Mucosa of descending colon (tissue), 3 donors: ENCODE measurements at regions not wholly inside any gene's neighbourhood (a gene's known extent, or its start where the extent isn't known, plus 50 kb on each side); places are given as distances from the start of the nearest gene placed in this dataset.
A peak's percentile ranks its signal among the peaks of the same experiment; 100 is the strongest.
"Not testable (repeated sequence)": the region's sequence is repeated elsewhere in the genome, so short reads cannot be mapped to it uniquely, and the experiment has no call there.

Experiments
- ATAC-seq: fragments of 200-7000 bp; cut with Tn5 transposase; one replicate; pipeline ENCODE4 v1.9.1; 2020; ENCODE audit warnings: mild to moderate bottlenecking, moderate library complexity
- DNase-seq, 3 donors: peaks; one replicate each; pipeline ENCODE4 v3.0.0-alpha.2; 2020
- H3K36me3 ChIP-seq: fragments of 200-600 bp; one replicate; pipeline ENCODE4 v1.8.0; 2021; ENCODE audit warnings: low read depth, mild to moderate bottlenecking
- H3K4me1 ChIP-seq: fragments of 200-600 bp; one replicate; pipeline ENCODE4 v1.8.0; 2021; ENCODE audit warnings: low read depth, mild to moderate bottlenecking
- H3K4me3 ChIP-seq: fragments of 200-600 bp; one replicate; pipeline ENCODE4 v1.8.0; 2021; ENCODE audit warnings: mild to moderate bottlenecking
- H3K9me3 ChIP-seq: fragments of 200-600 bp; one replicate; pipeline ENCODE4 v1.8.0; 2021; ENCODE audit warnings: mild to moderate bottlenecking
- CTCF ChIP-seq: fragments of 200-600 bp; IDR thresholded peaks from one replicate; pipeline ENCODE4 v1.8.0; 2022; ENCODE audit warnings: antibody characterized with exemption, mild to moderate bottlenecking
- intact Hi-C, 2 donors: fragments of 100-400 bp; cut with DNase I in 1 of 2; cut with micrococcal nuclease in 1 of 2; formaldehyde crosslinking; loops; one replicate each; pipeline versions ENCODE4 v1.11.0 to v1.11.1; 2022; cut with DNase I, micrococcal nuclease
- donor health status: DM: no; HTN: no; CAD: no; lungs with moderate emphysema.
- donor health status: DM: no; HTN: no; CAD: no.
- donor health status: DM: no; HTN: yes; CAD: no.

- intact Hi-C loops: no loop called here
- no peaks in the 10 kb centered on the region for H3K9me3 ChIP-seq
- H3K36me3 ChIP-seq: no peaks in the 10 kb centered on the region
- DNase-seq (no peak), ATAC-seq (no peak)
- no peak overlapping the region for H3K4me3 ChIP-seq
- H3K4me1 ChIP-seq: no peaks in the 10 kb centered on the region
- no peak for TF ChIP-seq CTCF
Observed at GRCh38 chr14:21861153-21861552, 187.5 kb upstream of the OR4E1 start.

GRCh38 chr14:21860172-21860571 is 186.6 kb upstream of the OR4E1 start:
- no peak for TF ChIP-seq CTCF
- ATAC-seq: no peak
- no peaks in the 10 kb centered on the region for H3K9me3 ChIP-seq
- no peak overlapping the region for H3K4me3 ChIP-seq
- H3K36me3 ChIP-seq: no peaks in the 10 kb centered on the region
- intact Hi-C loops: no loop called here
- no peaks in the 10 kb centered on the region for H3K4me1 ChIP-seq
- peak in 1 of 3 donors; percentile 25 for DNase-seq

- H3K4me1 ChIP-seq: no peaks in the 10 kb centered on the region
- intact Hi-C loops: no loop called here
- no peak for ATAC-seq
- no peaks in the 10 kb centered on the region for H3K36me3 ChIP-seq
- no peaks in the 10 kb centered on the region for H3K9me3 ChIP-seq
- H3K4me3 ChIP-seq: no peak overlapping the region
- DNase-seq: no peak
- TF ChIP-seq CTCF: no peak
Observed at GRCh38 chr14:21852775-21853174, 179.2 kb upstream of the OR4E1 start.

GRCh38 chr14:21852061-21852664 is 178.5 kb upstream of the OR4E1 start:
- intact Hi-C loops: no loop called here
- H3K4me1 ChIP-seq: no peaks in the 10 kb centered on the region
- peak; percentile 58 for TF ChIP-seq CTCF
- H3K9me3 ChIP-seq: no peaks in the 10 kb centered on the region
- no peaks in the 10 kb centered on the region for H3K36me3 ChIP-seq
- ATAC-seq: peak; percentile 71
- no peak overlapping the region for H3K4me3 ChIP-seq
- DNase-seq: peak in 2 of 3 donors; percentile 59 to 65

GRCh38 chr14:21846902-21847301 is 173.3 kb upstream of the OR4E1 start:
- intact Hi-C loops, H3K36me3 ChIP-seq, H3K4me1 ChIP-seq, H3K4me3 ChIP-seq, H3K9me3 ChIP-seq: not testable (repeated sequence)
- peak; percentile 21 for ATAC-seq
- DNase-seq: peak in 1 of 3 donors; percentile 4

- Histone ChIP-seq H3K36me3 (no peaks in the 10 kb centered on the region), H3K4me3 (no peak overlapping the region), H3K4me1 (no peaks in the 10 kb centered on the region), H3K9me3 (no peaks in the 10 kb centered on the region)
- intact Hi-C loops: no loop called here
- TF ChIP-seq CTCF: peak; percentile 53
- DNase-seq: peak; percentile 38 to 60 (median 59)
- ATAC-seq: peak; percentile 79
Observed at GRCh38 chr14:21846227-21846885, 172.7 kb upstream of the OR4E1 start.
